K562 (cell line): ENCODE measurements at regions not wholly inside any gene's neighbourhood (a gene's known extent, or its start where the extent isn't known, plus 50 kb on each side); places are given as distances from the start of the nearest gene placed in this dataset.
A peak's percentile ranks its signal among the peaks of the same experiment; 100 is the strongest.

ENCODE experiments used
- ATAC-seq: fragments of 200-7000 bp; cut with Tn5 transposase; 3 replicates; pipeline ENCODE4 v1.9.1; 2020; ENCODE audit warnings: moderate library complexity
- BruUV-seq: library from RNA; stranded (reverse); fragments of 400-500 nt; replicated peaks from 2 replicates; lab custom pipeline; 2021; lab: Mats Ljungman, UMichigan
- CTCF ChIA-PET: fragments of 300-600 bp; formaldehyde crosslinking; extraction: SDS; loops from one replicate; lab custom pipeline; 2021; ENCODE audit warnings: low intra/inter-chr PET ratio; lab: Yijun Ruan, JAX
- POLR2A ChIA-PET: fragments of 300-600, 350-650 bp; sonication (Branson Sonifier 250); formaldehyde crosslinking; extraction: SDS; loops from one replicate; lab custom pipeline; 2021; ENCODE audit warnings: antibody characterized with exemption, inconsistent platforms; lab: Yijun Ruan, JAX
- DNase-seq, 4 experiments: peaks; one replicate each; pipeline versions ENCODE4 v3.0.0 to v3.0.0-alpha.2; 2011 to 2018; ENCODE audit warnings: low spot score in 3 of 4, mixed read lengths in 3 of 4; ENCODE audit errors: extremely low read depth in 1 of 4
- FAIRE-seq: peaks from 2 replicates; lab custom pipeline; 2011; peaks lifted over from hg19 to GRCh38; lab: Jason Lieb, UNC
- H2AFZ ChIP-seq: 2 replicates; pipeline ENCODE4 v1.6.0; 2011; ENCODE audit warnings: low read depth, low read length, control low read depth, inconsistent platforms
- H3K27ac ChIP-seq: fragments of 200-600 bp; 3 replicates; pipeline ENCODE4 v1.8.0; 2011; ENCODE audit warnings: low read depth, mild to moderate bottlenecking, control low read depth, inconsistent platforms, low read length, moderate library complexity, mixed read lengths; ENCODE audit errors: extremely low read depth
- H3K27me3 ChIP-seq, 2 experiments: fragments of 300-600 bp in 1 of 2; 2 replicates in 1 of 2; 3 replicates in 1 of 2; pipeline versions ENCODE4 v1.6.0 to v1.8.0; 2011; ENCODE audit warnings: inconsistent platforms in 2 of 2, low read length in 2 of 2, mild to moderate bottlenecking in 1 of 2, mixed read lengths in 1 of 2, moderate library complexity in 1 of 2; ENCODE audit not compliant: control insufficient read depth in 2 of 2, insufficient read depth in 2 of 2
- H3K36me3 ChIP-seq: fragments of 300-600 bp; 3 replicates; pipeline ENCODE4 v1.8.0; 2011; ENCODE audit warnings: mild to moderate bottlenecking, low read length, inconsistent platforms; ENCODE audit not compliant: control insufficient read depth, insufficient read depth
- H3K4me1 ChIP-seq, 2 experiments: fragments of 200-600 bp in 1 of 2; replicated peaks in 1 of 2; 2 replicates in 1 of 2; 3 replicates in 1 of 2; pipeline versions ENCODE4 v1.5.1 to v1.8.0; 2011; ENCODE audit warnings: inconsistent platforms in 2 of 2, low read length in 2 of 2, mild to moderate bottlenecking in 1 of 2, mixed read lengths in 1 of 2, moderate library complexity in 1 of 2; ENCODE audit not compliant: control insufficient read depth in 2 of 2, insufficient read depth in 2 of 2
- H3K4me2 ChIP-seq: 2 replicates; pipeline ENCODE4 v1.6.1; 2011; ENCODE audit warnings: low read length, control low read depth, inconsistent platforms, mixed read lengths; ENCODE audit not compliant: insufficient read depth
- H3K4me3 ChIP-seq: fragments of 200-600 bp; sonication (generic), shearing (Covaris generic); 2 replicates; pipeline ENCODE4 v1.5.1; 2016; ENCODE audit warnings: control low read depth, inconsistent platforms
- H3K79me2 ChIP-seq: fragments of 200-600 bp; 3 replicates; pipeline ENCODE4 v1.8.0; 2011; ENCODE audit warnings: low read length, inconsistent platforms; ENCODE audit not compliant: control insufficient read depth, insufficient read depth
- H3K9ac ChIP-seq, 2 experiments: 2 replicates each; pipeline versions ENCODE4 v1.6.0 to v1.6.1; 2011; ENCODE audit warnings: low read depth in 2 of 2, low read length in 2 of 2, control low read depth in 1 of 2, inconsistent platforms in 1 of 2, mild to moderate bottlenecking in 1 of 2, mixed read lengths in 1 of 2; ENCODE audit not compliant: insufficient read depth in 1 of 2
- H3K9me1 ChIP-seq: one replicate; pipeline ENCODE4 v1.6.0; 2011; ENCODE audit warnings: inconsistent platforms, mild to moderate bottlenecking, low read length, moderate library complexity; ENCODE audit not compliant: control insufficient read depth, insufficient read depth
- H3K9me3 ChIP-seq: replicated peaks from 2 replicates; pipeline ENCODE4 v1.5.1; 2011; ENCODE audit warnings: low read depth, low read length, inconsistent platforms; ENCODE audit not compliant: control insufficient read depth, insufficient read depth
- H4K20me1 ChIP-seq: replicated peaks from 2 replicates; pipeline ENCODE4 v1.6.1; 2011; ENCODE audit warnings: low read length, inconsistent platforms, mixed read lengths; ENCODE audit not compliant: control insufficient read depth, insufficient read depth
- CGGBP1 ChIP-seq: fragments of 250-450 bp; sonication (Bioruptor Pico); IDR thresholded peaks from 2 replicates; pipeline ENCODE4 v1.9.0; 2021; ENCODE audit warnings: mild to moderate bottlenecking
- HIVEP1 ChIP-seq: fragments of 250-450 bp; sonication (Bioruptor Pico); IDR thresholded peaks from 2 replicates; pipeline ENCODE4 v1.4.0; 2020; ENCODE audit warnings: mild to moderate bottlenecking
- IRF2 ChIP-seq: sonication (generic); formaldehyde crosslinking; IDR thresholded peaks from 2 replicates; pipeline ENCODE4 v1.8.1; 2022; ENCODE audit warnings: mild to moderate bottlenecking, missing genetic modification reagents
- NR1H2 ChIP-seq: sonication (generic); formaldehyde crosslinking; IDR thresholded peaks from 2 replicates; pipeline ENCODE4 v1.4.0; 2020; ENCODE audit warnings: mild to moderate bottlenecking, missing genetic modification reagents
- ZNF277 ChIP-seq: fragments of 250-450 bp; sonication (Bioruptor Pico); IDR thresholded peaks from 2 replicates; pipeline ENCODE4 v1.8.0; 2022; ENCODE audit warnings: inconsistent platforms, mild to moderate bottlenecking, moderate library complexity, borderline replicate concordance
- WGBS: fragments of 100-300 bp; shearing (Covaris generic); methylation state at CpG from one replicate; pipeline ENCODE4 v1.1.6; 2016; ENCODE audit warnings: low coverage, mixed read lengths; ENCODE audit not compliant: insufficient coverage; ENCODE audit errors: missing lambda C conversion rate; 5-methylcytosine and 5-hydroxymethylcytosine counted together
- in situ Hi-C: fragments of 300-500 bp; cut with MboI; formaldehyde crosslinking; loops from 4 replicates; pipeline ENCODE4 v1.15.0; 2018; ENCODE audit warnings: inconsistent platforms, mixed read lengths
- intact Hi-C: fragments of 100-400 bp; cut with micrococcal nuclease; formaldehyde crosslinking; loops from 2 replicates; pipeline ENCODE4 v1.14.2; 2022

- Histone ChIP-seq H3K4me1 (peaks cover 0 to 3% of the 10 kb centered on the region in 2 experiments; a peak in 1 of 5 replicates), H3K4me2 (no peak overlapping the region), H3K27me3 (no peaks in the 10 kb centered on the region), H4K20me1 (no peaks in the 10 kb centered on the region), H3K4me3 (no peak overlapping the region), H3K36me3 (no peaks in the 10 kb centered on the region), H3K9ac (no peak overlapping the region), H3K27ac (no peak overlapping the region), H3K9me3 (no peaks in the 10 kb centered on the region)
- in situ Hi-C loops = no loop called here
- WGBS = 19% methylated on average over 5 of the region's 5 CpGs
- POLR2A ChIA-PET = interaction anchor here (1.7 kb wide), 1 partner anchor 11 kb away, joined by 4 read pairs; no protein-coding TSS in a partner anchor
- CTCF ChIA-PET = no interaction called here
- DNase-seq (no peak), FAIRE-seq (no peak)
- no peak for TF ChIP-seq NR1H2 (CRISPR knock-in tag)
- no peak for TF ChIP-seq ZNF277 (CRISPR knock-in tag)
- no peak for TF ChIP-seq IRF2
- TF ChIP-seq CGGBP1 = no peak
- TF ChIP-seq HIVEP1 = no peak
- TF ChIP-seq, all 486 proteins: peak for 0
- H2AFZ ChIP-seq = no peak overlapping the region
- no peaks in the 10 kb centered on the region for H3K79me2 ChIP-seq
- intact Hi-C loops = no loop called here
- no peaks in the 10 kb centered on the region for H3K9me1 ChIP-seq
- ATAC-seq = peak; percentile 64
- BruUV-seq = no TSS peak
These were observed 110.6 kb downstream of the DTWD1 start for GRCh38 chr15:49731187-49732099.
